ENCODE measurements at regions not wholly inside any gene's neighbourhood (a gene's known extent, or its start where the extent isn't known, plus 50 kb on each side); places are given as distances from the start of the nearest gene placed in this dataset.

- TF ChIP-seq CTCF (IDR thresholded peaks at IDR 0.05; ENCODE audit: low read length) (no peak), EZH2 (IDR thresholded peaks at IDR 0.05; ENCODE audit: borderline replicate concordance, low read length) (no peak)
Measured at GRCh38 chr12:34296143-34297041, 274.1 kb downstream of the ALG10 start.
